ENCODE measurements at regions not wholly inside any gene's neighbourhood (a gene's known extent, or its start where the extent isn't known, plus 50 kb on each side); places are given as distances from the start of the nearest gene placed in this dataset.

GRCh38 chr4:163582703-163583102 lies 88.2 kb downstream of the TMA16 start:
- intact Hi-C loops (cut with DNase I), result no loop called here
- H3K4me3 ChIP-seq (ENCODE audit: low read length), result no peak overlapping the region
- DNase-seq, result no peak
- H3K4me1 ChIP-seq (ENCODE audit: control insufficient read depth, insufficient read depth, low read length), result no peaks in the 10 kb centered on the region
- no peak overlapping the region for H3K27ac ChIP-seq (ENCODE audit: low read length)
- no peaks in the 10 kb centered on the region for H3K27me3 ChIP-seq (ENCODE audit: control insufficient read depth, insufficient read depth)
- no peaks in the 10 kb centered on the region for H3K9me3 ChIP-seq (ENCODE audit: control insufficient read depth, low read length)
- no peak for ATAC-seq
- WGBS, result 62% methylated on average over 2 of the region's 2 CpGs

GRCh38 chr4:163587867-163588266 lies 93.4 kb downstream of the TMA16 start:
- Histone ChIP-seq H3K4me3 (ENCODE audit: low read length) (no peak overlapping the region), H3K27ac (ENCODE audit: low read length) (no peak overlapping the region), H3K27me3 (ENCODE audit: control insufficient read depth, insufficient read depth) (no peaks in the 10 kb centered on the region), H3K9me3 (ENCODE audit: control insufficient read depth, low read length) (no peaks in the 10 kb centered on the region), H3K4me1 (ENCODE audit: control insufficient read depth, insufficient read depth, low read length) (no peaks in the 10 kb centered on the region)
- DNase-seq, result no peak
- 82% methylated on average over 3 of the region's 3 CpGs for WGBS
- no peak for ATAC-seq
- intact Hi-C loops (cut with DNase I), result no loop called here

- no peak overlapping the region for H3K27ac ChIP-seq (ENCODE audit: low read length)
- H3K4me1 ChIP-seq (ENCODE audit: control insufficient read depth, insufficient read depth, low read length), result no peaks in the 10 kb centered on the region
- 72% methylated on average over 2 of the region's 2 CpGs for WGBS
- H3K4me3 ChIP-seq (ENCODE audit: low read length), result no peak overlapping the region
- intact Hi-C loops (cut with DNase I), result no loop called here
- H3K9me3 ChIP-seq (ENCODE audit: control insufficient read depth, low read length), result no peaks in the 10 kb centered on the region
- ATAC-seq (no peak), DNase-seq (no peak)
- H3K27me3 ChIP-seq (ENCODE audit: control insufficient read depth, insufficient read depth), result no peaks in the 10 kb centered on the region
Observed at GRCh38 chr4:163588532-163588931, 94.0 kb downstream of the TMA16 start.

GRCh38 chr4:163590103-163590502 lies 95.6 kb downstream of the TMA16 start:
- Histone ChIP-seq H3K27me3 (ENCODE audit: control insufficient read depth, insufficient read depth) (no peaks in the 10 kb centered on the region), H3K4me3 (ENCODE audit: low read length) (no peak overlapping the region), H3K4me1 (ENCODE audit: control insufficient read depth, insufficient read depth, low read length) (no peaks in the 10 kb centered on the region), H3K9me3 (ENCODE audit: control insufficient read depth, low read length) (no peaks in the 10 kb centered on the region), H3K27ac (ENCODE audit: low read length) (no peak overlapping the region)
- WGBS, result 70% methylated on average over 1 of the region's 1 CpG
- intact Hi-C loops (cut with DNase I), result no loop called here
- ATAC-seq (no peak), DNase-seq (no peak)

- no peak for ATAC-seq
- no peaks in the 10 kb centered on the region for H3K4me1 ChIP-seq (ENCODE audit: control insufficient read depth, insufficient read depth, low read length)
- intact Hi-C loops (cut with DNase I), result no loop called here
- H3K4me3 ChIP-seq (ENCODE audit: low read length), result no peak overlapping the region
- H3K27ac ChIP-seq (ENCODE audit: low read length), result no peak overlapping the region
- H3K9me3 ChIP-seq (ENCODE audit: control insufficient read depth, low read length), result no peaks in the 10 kb centered on the region
- no peak for DNase-seq
- H3K27me3 ChIP-seq (ENCODE audit: control insufficient read depth, insufficient read depth), result no peaks in the 10 kb centered on the region
- WGBS, result 75% methylated on average over 5 of the region's 5 CpGs
Observed at GRCh38 chr4:163590619-163591264, 96.3 kb downstream of the TMA16 start.

GRCh38 chr4:163591614-163592020 lies 97.1 kb downstream of the TMA16 start:
- H3K4me3 ChIP-seq (ENCODE audit: low read length), result no peak overlapping the region
- WGBS, result 84% methylated on average over 1 of the region's 1 CpG
- DNase-seq (no peak), ATAC-seq (peak in 1 of 2 donors; percentile 25)
- intact Hi-C loops (cut with DNase I), result no loop called here
- H3K27ac ChIP-seq (ENCODE audit: low read length), result no peak overlapping the region
- H3K4me1 ChIP-seq (ENCODE audit: control insufficient read depth, insufficient read depth, low read length), result no peaks in the 10 kb centered on the region
- H3K9me3 ChIP-seq (ENCODE audit: control insufficient read depth, low read length), result no peaks in the 10 kb centered on the region
- no peaks in the 10 kb centered on the region for H3K27me3 ChIP-seq (ENCODE audit: control insufficient read depth, insufficient read depth)

- H3K27ac ChIP-seq (ENCODE audit: low read length), result no peak overlapping the region
- no peaks in the 10 kb centered on the region for H3K27me3 ChIP-seq (ENCODE audit: control insufficient read depth, insufficient read depth)
- no peaks in the 10 kb centered on the region for H3K9me3 ChIP-seq (ENCODE audit: control insufficient read depth, low read length)
- WGBS, result 28% methylated on average over 2 of the region's 2 CpGs
- H3K4me1 ChIP-seq (ENCODE audit: control insufficient read depth, insufficient read depth, low read length), result no peaks in the 10 kb centered on the region
- no peak overlapping the region for H3K4me3 ChIP-seq (ENCODE audit: low read length)
- DNase-seq (no peak), ATAC-seq (no peak)
- intact Hi-C loops (cut with DNase I), result no loop called here
Observed at GRCh38 chr4:163592212-163592611, 97.7 kb downstream of the TMA16 start.

GRCh38 chr4:163595580-163595979 lies 101.1 kb downstream of the TMA16 start:
- Histone ChIP-seq H3K4me3 (ENCODE audit: low read length) (no peak overlapping the region), H3K27ac (ENCODE audit: low read length) (no peak overlapping the region), H3K27me3 (ENCODE audit: control insufficient read depth, insufficient read depth) (no peaks in the 10 kb centered on the region), H3K4me1 (ENCODE audit: control insufficient read depth, insufficient read depth, low read length) (no peaks in the 10 kb centered on the region), H3K9me3 (ENCODE audit: control insufficient read depth, low read length) (no peaks in the 10 kb centered on the region)
- ATAC-seq (no peak), DNase-seq (no peak)
- intact Hi-C loops (cut with DNase I), result no loop called here

- WGBS, result 82% methylated on average over 4 of the region's 4 CpGs
- H3K9me3 ChIP-seq (ENCODE audit: control insufficient read depth, low read length), result no peaks in the 10 kb centered on the region
- H3K4me3 ChIP-seq (ENCODE audit: low read length), result no peak overlapping the region
- intact Hi-C loops (cut with DNase I), result no loop called here
- DNase-seq, result no peak
- no peak for ATAC-seq
- no peaks in the 10 kb centered on the region for H3K27me3 ChIP-seq (ENCODE audit: control insufficient read depth, insufficient read depth)
- H3K4me1 ChIP-seq (ENCODE audit: control insufficient read depth, insufficient read depth, low read length), result no peaks in the 10 kb centered on the region
- no peak overlapping the region for H3K27ac ChIP-seq (ENCODE audit: low read length)
Observed at GRCh38 chr4:163598028-163598427, 103.5 kb downstream of the TMA16 start.

- H3K9me3 ChIP-seq (ENCODE audit: control insufficient read depth, low read length), result no peaks in the 10 kb centered on the region
- intact Hi-C loops (cut with DNase I), result no loop called here
- 88% methylated on average over 2 of the region's 2 CpGs for WGBS
Observed at GRCh38 chr4:163598489-163598888, 104.0 kb downstream of the TMA16 start.

GRCh38 chr4:163600727-163601126 lies 106.2 kb downstream of the TMA16 start:
- Histone ChIP-seq H3K27ac (ENCODE audit: low read length) (no peak overlapping the region), H3K4me3 (ENCODE audit: low read length) (no peak overlapping the region), H3K9me3 (ENCODE audit: control insufficient read depth, low read length) (no peaks in the 10 kb centered on the region), H3K27me3 (ENCODE audit: control insufficient read depth, insufficient read depth) (no peaks in the 10 kb centered on the region), H3K4me1 (ENCODE audit: control insufficient read depth, insufficient read depth, low read length) (no peaks in the 10 kb centered on the region)
- DNase-seq, result no peak
- peak in 1 of 2 donors; percentile 31 for ATAC-seq
- intact Hi-C loops (cut with DNase I), result no loop called here
- 66% methylated on average over 6 of the region's 6 CpGs for WGBS

More at GRCh38 chr4:163598489-163598888, 104.0 kb downstream of the TMA16 start:
- DNase-seq (no peak), ATAC-seq (no peak)
- Histone ChIP-seq H3K4me3 (ENCODE audit: low read length) (no peak overlapping the region), H3K4me1 (ENCODE audit: control insufficient read depth, insufficient read depth, low read length) (no peaks in the 10 kb centered on the region), H3K27ac (ENCODE audit: low read length) (no peak overlapping the region), H3K27me3 (ENCODE audit: control insufficient read depth, insufficient read depth) (no peaks in the 10 kb centered on the region)

GRCh38 chr4:163603257-163603656 lies 108.8 kb downstream of the TMA16 start:
- DNase-seq (no peak), ATAC-seq (no peak)
- no peaks in the 10 kb centered on the region for H3K27me3 ChIP-seq (ENCODE audit: control insufficient read depth, insufficient read depth)
- no peaks in the 10 kb centered on the region for H3K9me3 ChIP-seq (ENCODE audit: control insufficient read depth, low read length)
- intact Hi-C loops (cut with DNase I), result no loop called here
- H3K4me3 ChIP-seq (ENCODE audit: low read length), result no peak overlapping the region
- 49% methylated on average over 5 of the region's 5 CpGs for WGBS
- H3K27ac ChIP-seq (ENCODE audit: low read length), result no peak overlapping the region
- H3K4me1 ChIP-seq (ENCODE audit: control insufficient read depth, insufficient read depth, low read length), result no peaks in the 10 kb centered on the region
